K562 (cell line): ENCODE measurements at regions not wholly inside any gene's neighbourhood (a gene's known extent, or its start where the extent isn't known, plus 50 kb on each side); places are given as distances from the start of the nearest gene placed in this dataset.

ENCODE experiments used
- ATAC-seq: fragments of 200-7000 bp; cut with Tn5 transposase; 3 replicates; pipeline ENCODE4 v1.9.1; 2020; ENCODE audit warnings: moderate library complexity
- BruUV-seq: library from RNA; stranded (reverse); fragments of 400-500 nt; replicated peaks from 2 replicates; lab custom pipeline; 2021; lab: Mats Ljungman, UMichigan
- CTCF ChIA-PET: fragments of 300-600 bp; formaldehyde crosslinking; extraction: SDS; loops from one replicate; lab custom pipeline; 2021; ENCODE audit warnings: low intra/inter-chr PET ratio; lab: Yijun Ruan, JAX
- POLR2A ChIA-PET: fragments of 300-600, 350-650 bp; sonication (Branson Sonifier 250); formaldehyde crosslinking; extraction: SDS; loops from one replicate; lab custom pipeline; 2021; ENCODE audit warnings: antibody characterized with exemption, inconsistent platforms; lab: Yijun Ruan, JAX
- DNase-seq, 4 experiments: peaks; one replicate each; pipeline versions ENCODE4 v3.0.0 to v3.0.0-alpha.2; 2011 to 2018; ENCODE audit warnings: low spot score in 3 of 4, mixed read lengths in 3 of 4; ENCODE audit errors: extremely low read depth in 1 of 4
- FAIRE-seq: peaks from 2 replicates; lab custom pipeline; 2011; peaks lifted over from hg19 to GRCh38; lab: Jason Lieb, UNC
- H2AFZ ChIP-seq: 2 replicates; pipeline ENCODE4 v1.6.0; 2011; ENCODE audit warnings: low read depth, low read length, control low read depth, inconsistent platforms
- H3K27ac ChIP-seq: fragments of 200-600 bp; 3 replicates; pipeline ENCODE4 v1.8.0; 2011; ENCODE audit warnings: low read depth, mild to moderate bottlenecking, control low read depth, inconsistent platforms, low read length, moderate library complexity, mixed read lengths; ENCODE audit errors: extremely low read depth
- H3K27me3 ChIP-seq, 2 experiments: fragments of 300-600 bp in 1 of 2; 2 replicates in 1 of 2; 3 replicates in 1 of 2; pipeline versions ENCODE4 v1.6.0 to v1.8.0; 2011; ENCODE audit warnings: inconsistent platforms in 2 of 2, low read length in 2 of 2, mild to moderate bottlenecking in 1 of 2, mixed read lengths in 1 of 2, moderate library complexity in 1 of 2; ENCODE audit not compliant: control insufficient read depth in 2 of 2, insufficient read depth in 2 of 2
- H3K36me3 ChIP-seq: fragments of 300-600 bp; 3 replicates; pipeline ENCODE4 v1.8.0; 2011; ENCODE audit warnings: mild to moderate bottlenecking, low read length, inconsistent platforms; ENCODE audit not compliant: control insufficient read depth, insufficient read depth
- H3K4me1 ChIP-seq, 2 experiments: fragments of 200-600 bp in 1 of 2; replicated peaks in 1 of 2; 2 replicates in 1 of 2; 3 replicates in 1 of 2; pipeline versions ENCODE4 v1.5.1 to v1.8.0; 2011; ENCODE audit warnings: inconsistent platforms in 2 of 2, low read length in 2 of 2, mild to moderate bottlenecking in 1 of 2, mixed read lengths in 1 of 2, moderate library complexity in 1 of 2; ENCODE audit not compliant: control insufficient read depth in 2 of 2, insufficient read depth in 2 of 2
- H3K4me2 ChIP-seq: 2 replicates; pipeline ENCODE4 v1.6.1; 2011; ENCODE audit warnings: low read length, control low read depth, inconsistent platforms, mixed read lengths; ENCODE audit not compliant: insufficient read depth
- H3K4me3 ChIP-seq: fragments of 200-600 bp; sonication (generic), shearing (Covaris generic); 2 replicates; pipeline ENCODE4 v1.5.1; 2016; ENCODE audit warnings: control low read depth, inconsistent platforms
- H3K79me2 ChIP-seq: fragments of 200-600 bp; 3 replicates; pipeline ENCODE4 v1.8.0; 2011; ENCODE audit warnings: low read length, inconsistent platforms; ENCODE audit not compliant: control insufficient read depth, insufficient read depth
- H3K9ac ChIP-seq, 2 experiments: 2 replicates each; pipeline versions ENCODE4 v1.6.0 to v1.6.1; 2011; ENCODE audit warnings: low read depth in 2 of 2, low read length in 2 of 2, control low read depth in 1 of 2, inconsistent platforms in 1 of 2, mild to moderate bottlenecking in 1 of 2, mixed read lengths in 1 of 2; ENCODE audit not compliant: insufficient read depth in 1 of 2
- H3K9me1 ChIP-seq: one replicate; pipeline ENCODE4 v1.6.0; 2011; ENCODE audit warnings: inconsistent platforms, mild to moderate bottlenecking, low read length, moderate library complexity; ENCODE audit not compliant: control insufficient read depth, insufficient read depth
- H3K9me3 ChIP-seq: replicated peaks from 2 replicates; pipeline ENCODE4 v1.5.1; 2011; ENCODE audit warnings: low read depth, low read length, inconsistent platforms; ENCODE audit not compliant: control insufficient read depth, insufficient read depth
- H4K20me1 ChIP-seq: replicated peaks from 2 replicates; pipeline ENCODE4 v1.6.1; 2011; ENCODE audit warnings: low read length, inconsistent platforms, mixed read lengths; ENCODE audit not compliant: control insufficient read depth, insufficient read depth
- GABPA ChIP-seq: fragments of 200-800 bp; sonication (Bioruptor generic); conservative IDR thresholded peaks from 2 replicates; pipeline ENCODE4 v1.6.1; 2016; ENCODE audit warnings: low read depth, missing genetic modification characterization, missing compliant biosample characterization
- RAD21 ChIP-seq, 2 experiments: fragments of 250-450 bp in 1 of 2; fragments of 450-650 bp in 1 of 2; sonication (Bioruptor Pico) in 1 of 2; formaldehyde crosslinking in 1 of 2; IDR thresholded peaks in 1 of 2; conservative IDR thresholded peaks in 1 of 2; 2 replicates each; pipeline versions ENCODE4 v1.4.0 to v1.8.0; 2020 to 2022; ENCODE audit warnings: mild to moderate bottlenecking in 2 of 2, moderate library complexity in 1 of 2
- ZNF76 ChIP-seq: fragments of 250-450 bp; sonication (Bioruptor Pico); IDR thresholded peaks from 2 replicates; pipeline ENCODE4 v1.4.0; 2020; ENCODE audit warnings: mild to moderate bottlenecking, moderate library complexity, borderline replicate concordance
- WGBS: fragments of 100-300 bp; shearing (Covaris generic); methylation state at CpG from one replicate; pipeline ENCODE4 v1.1.6; 2016; ENCODE audit warnings: low coverage, mixed read lengths; ENCODE audit not compliant: insufficient coverage; ENCODE audit errors: missing lambda C conversion rate; 5-methylcytosine and 5-hydroxymethylcytosine counted together
- in situ Hi-C: fragments of 300-500 bp; cut with MboI; formaldehyde crosslinking; loops from 4 replicates; pipeline ENCODE4 v1.15.0; 2018; ENCODE audit warnings: inconsistent platforms, mixed read lengths
- intact Hi-C: fragments of 100-400 bp; cut with micrococcal nuclease; formaldehyde crosslinking; loops from 2 replicates; pipeline ENCODE4 v1.14.2; 2022
- TF ChIP-seq, protein P1 (sequence below), 3 experiments: IDR thresholded peaks in 2 of 3; conservative IDR thresholded peaks in 1 of 3; 2 replicates each; pipeline ENCODE4 v1.5.1; 2011 to 2012; ENCODE audit warnings: low read length in 3 of 3, mild to moderate bottlenecking in 3 of 3, control low read depth in 2 of 3, improper control_type of control experiment in 1 of 3, inconsistent platforms in 1 of 3, low read depth in 1 of 3, mixed read lengths in 1 of 3, moderate library complexity in 1 of 3; ENCODE audit not compliant: insufficient read depth in 2 of 3

DNA sequence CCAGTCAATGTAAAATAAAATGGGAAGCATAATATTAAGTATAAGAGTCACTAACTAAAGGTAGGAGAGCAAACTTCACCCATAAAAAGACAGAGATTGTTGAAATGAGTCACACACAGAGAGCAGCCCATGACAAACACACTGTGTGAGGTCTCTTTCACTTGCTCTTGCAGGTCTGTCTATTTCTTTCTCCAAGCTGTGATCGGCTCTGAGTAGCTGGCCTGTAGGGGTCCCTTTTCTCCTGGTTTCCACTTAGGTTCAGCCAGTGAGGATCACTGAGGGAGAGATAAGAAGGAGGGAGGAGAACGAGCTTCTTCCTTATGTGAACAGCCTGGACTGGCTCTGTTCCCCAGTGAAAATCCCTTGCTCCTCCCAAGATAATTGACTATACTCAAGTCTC is 133.7 kb upstream of the HS3ST3A1 start:
- BruUV-seq = no TSS peak
- Histone ChIP-seq H4K20me1 (no peaks in the 10 kb centered on the region), H3K4me3 (no peak overlapping the region), H3K9me3 (no peaks in the 10 kb centered on the region), H3K36me3 (no peaks in the 10 kb centered on the region), H3K4me1 (no peaks in the 10 kb centered on the region), H3K79me2 (no peaks in the 10 kb centered on the region), H3K27me3 (no peaks in the 10 kb centered on the region), H3K27ac (no peak overlapping the region), H3K4me2 (no peak overlapping the region), H2AFZ (no peak overlapping the region), H3K9ac (no peak overlapping the region), H3K9me1 (no peaks in the 10 kb centered on the region)
- intact Hi-C loops = no loop called here
- no peak for FAIRE-seq
- TF ChIP-seq RAD21 (CRISPR knock-in tag; conservative IDR thresholded peaks at IDR 0.05 in 1 of 2, IDR thresholded peaks at IDR 0.05 in 1 of 2) = 0 out of 4 replicates have a peak, but pooled peaks of 1 of the 2 experiments have one; percentile 5
- TF ChIP-seq ZNF76 (CRISPR knock-in tag) = no peak
- no peak for TF ChIP-seq GABPA (tag)
- TF ChIP-seq, protein P1, sequence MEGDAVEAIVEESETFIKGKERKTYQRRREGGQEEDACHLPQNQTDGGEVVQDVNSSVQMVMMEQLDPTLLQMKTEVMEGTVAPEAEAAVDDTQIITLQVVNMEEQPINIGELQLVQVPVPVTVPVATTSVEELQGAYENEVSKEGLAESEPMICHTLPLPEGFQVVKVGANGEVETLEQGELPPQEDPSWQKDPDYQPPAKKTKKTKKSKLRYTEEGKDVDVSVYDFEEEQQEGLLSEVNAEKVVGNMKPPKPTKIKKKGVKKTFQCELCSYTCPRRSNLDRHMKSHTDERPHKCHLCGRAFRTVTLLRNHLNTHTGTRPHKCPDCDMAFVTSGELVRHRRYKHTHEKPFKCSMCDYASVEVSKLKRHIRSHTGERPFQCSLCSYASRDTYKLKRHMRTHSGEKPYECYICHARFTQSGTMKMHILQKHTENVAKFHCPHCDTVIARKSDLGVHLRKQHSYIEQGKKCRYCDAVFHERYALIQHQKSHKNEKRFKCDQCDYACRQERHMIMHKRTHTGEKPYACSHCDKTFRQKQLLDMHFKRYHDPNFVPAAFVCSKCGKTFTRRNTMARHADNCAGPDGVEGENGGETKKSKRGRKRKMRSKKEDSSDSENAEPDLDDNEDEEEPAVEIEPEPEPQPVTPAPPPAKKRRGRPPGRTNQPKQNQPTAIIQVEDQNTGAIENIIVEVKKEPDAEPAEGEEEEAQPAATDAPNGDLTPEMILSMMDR (IDR thresholded peaks at IDR 0.05 in 2 of 3, conservative IDR thresholded peaks at IDR 0.05 in 1 of 3; ENCODE audit: insufficient read depth in 2 of 3, low read depth in 1 of 3, low read length in 3 of 3) = peak in 1 of 3 experiments; percentile 18; a peak in 1 of 6 replicates
- ATAC-seq = no peak
- in situ Hi-C loops = no loop called here
- ChIA-PET POLR2A (no interaction called here), CTCF (no interaction called here)
- peak in 2 of 4 experiments; percentile 7 for DNase-seq
- no CpG with 5 or more reads among the region's 2 CpGs for WGBS
